22Rv1 (cell line): ENCODE measurements at regions not wholly inside any gene's neighbourhood (a gene's known extent, or its start where the extent isn't known, plus 50 kb on each side); places are given as distances from the start of the nearest gene placed in this dataset.

Source experiments
- CTCF ChIP-seq: fragments of 450-650 bp; IDR thresholded peaks from 2 replicates; pipeline ENCODE4 v1.5.1; 2017; ENCODE audit warnings: mild to moderate bottlenecking
- ZFX ChIP-seq: fragments of 450-650 bp; IDR thresholded peaks from 2 replicates; pipeline ENCODE4 v1.6.1; 2017; ENCODE audit warnings: antibody characterized with exemption, borderline replicate concordance

- TF ChIP-seq CTCF (no peak), ZFX (no peak)
These were observed 434.7 kb upstream of the HS6ST1 start for GRCh38 chr2:128753321-128753720.
